Large intestine (tissue), 3 donors: ENCODE measurements at regions not wholly inside any gene's neighbourhood (a gene's known extent, or its start where the extent isn't known, plus 50 kb on each side); places are given as distances from the start of the nearest gene placed in this dataset.
"Not testable (repeated sequence)": the region's sequence is repeated elsewhere in the genome, so short reads cannot be mapped to it uniquely, and the experiment has no call there.

Source experiments
- DNase-seq, 2 donors: peaks; one replicate each; pipeline versions ENCODE4 v3.0.0 to v3.0.0-alpha.2; 2013
- H3K27ac ChIP-seq: one replicate; pipeline ENCODE4 v1.5.1; 2013; ENCODE audit warnings: low read length
- H3K27me3 ChIP-seq: 2 replicates; pipeline ENCODE4 v1.6.1; 2013; ENCODE audit warnings: low read length; ENCODE audit not compliant: control insufficient read depth, insufficient read depth
- H3K36me3 ChIP-seq: 2 replicates; pipeline ENCODE4 v1.6.1; 2013; ENCODE audit warnings: low read length; ENCODE audit not compliant: control insufficient read depth, insufficient read depth
- H3K4me1 ChIP-seq: one replicate; pipeline ENCODE4 v1.6.1; 2013; ENCODE audit warnings: low read length; ENCODE audit not compliant: control insufficient read depth, insufficient read depth
- H3K4me3 ChIP-seq: one replicate; pipeline ENCODE4 v1.5.1; 2013; ENCODE audit warnings: low read length
- H3K9me3 ChIP-seq: one replicate; pipeline ENCODE4 v1.6.1; 2013; ENCODE audit warnings: mild to moderate bottlenecking, low read depth, low read length, moderate library complexity; ENCODE audit not compliant: control insufficient read depth
- WGBS: methylation state at CpG from one replicate; pipeline ENCODE4 v1.1.5; 2013; ENCODE audit warnings: low lambda C conversion rate; ENCODE audit not compliant: insufficient coverage; 5-methylcytosine and 5-hydroxymethylcytosine counted together

DNA sequence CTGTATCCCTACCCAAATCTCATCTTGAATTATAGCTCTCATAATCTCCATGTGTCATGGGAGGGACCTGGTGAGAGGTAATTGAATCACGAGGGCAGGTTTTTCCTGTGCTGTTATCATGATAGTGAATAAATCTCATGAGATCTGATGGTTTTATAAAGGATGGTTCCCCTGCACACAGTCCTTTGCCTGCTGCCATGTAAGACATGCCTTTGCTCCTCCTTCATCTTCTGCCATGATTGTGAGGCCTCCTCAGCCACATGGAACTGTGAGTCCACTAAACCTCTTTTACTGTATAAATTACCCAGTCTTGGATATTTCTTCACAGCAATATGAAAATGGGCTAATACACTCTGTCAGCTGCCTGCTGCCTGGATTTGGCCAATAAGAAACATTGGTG, 133.8 kb upstream of the POU3F1 start:
- H3K9me3 ChIP-seq, H3K4me1 ChIP-seq, H3K4me3 ChIP-seq, H3K36me3 ChIP-seq, H3K27me3 ChIP-seq, H3K27ac ChIP-seq, DNase-seq: not testable (repeated sequence)
- WGBS = no CpG with 5 or more reads among the region's 1 CpG

DNA sequence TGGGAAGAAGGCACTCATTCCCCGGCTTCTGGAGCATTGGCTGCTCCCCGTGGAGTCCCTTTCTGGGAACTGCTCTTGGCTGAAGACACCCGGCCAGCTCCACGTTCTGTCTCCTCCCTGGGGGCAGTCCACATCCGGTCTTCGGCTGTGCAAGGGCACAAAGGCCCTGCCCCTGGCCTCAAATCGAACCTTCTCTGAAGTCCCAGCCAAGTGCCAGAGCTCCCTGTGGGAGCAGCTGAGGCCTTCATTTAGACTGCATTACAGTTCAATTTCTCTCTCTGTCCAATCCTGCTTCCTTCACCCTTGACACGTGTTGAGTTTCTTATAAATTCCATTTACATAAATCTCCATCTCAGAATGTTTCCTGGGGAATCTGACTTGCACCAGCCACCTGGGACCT, 132.9 kb upstream of the POU3F1 start:
- Histone ChIP-seq H3K4me1 (no peaks in the 10 kb centered on the region), H3K4me3 (no peak overlapping the region), H3K9me3 (peaks cover 3% of the 10 kb centered on the region), H3K36me3 (no peaks in the 10 kb centered on the region), H3K27me3 (no peaks in the 10 kb centered on the region), H3K27ac (no peak overlapping the region)
- no peak for DNase-seq
- 89% methylated on average over 1 of the region's 8 CpGs for WGBS

DNA sequence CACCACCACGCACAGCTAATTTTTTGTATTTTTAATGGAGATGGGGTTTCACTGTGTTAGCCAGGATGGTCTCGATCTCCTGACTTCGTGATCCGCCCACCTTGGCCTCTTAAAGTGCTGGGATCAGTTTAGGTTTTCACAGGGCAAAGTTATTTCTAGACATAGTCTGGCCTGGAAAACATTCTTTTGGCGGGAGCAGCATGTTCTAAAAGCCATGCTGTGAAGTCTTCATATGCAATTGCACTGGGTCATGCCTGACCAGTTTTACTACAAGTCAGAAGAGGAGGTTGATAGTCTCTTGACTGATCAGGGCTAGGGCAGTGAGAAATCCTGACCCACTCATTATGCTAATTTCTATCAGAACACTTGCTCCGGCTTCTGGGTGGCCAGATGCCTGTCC, 131.6 kb upstream of the POU3F1 start:
- Histone ChIP-seq H3K27ac (no peak overlapping the region), H3K27me3 (no peaks in the 10 kb centered on the region), H3K9me3 (peaks cover 2% of the 10 kb centered on the region), H3K4me3 (no peak overlapping the region), H3K4me1 (no peaks in the 10 kb centered on the region), H3K36me3 (no peaks in the 10 kb centered on the region)
- no CpG with 5 or more reads among the region's 6 CpGs for WGBS
- no peak for DNase-seq

DNA sequence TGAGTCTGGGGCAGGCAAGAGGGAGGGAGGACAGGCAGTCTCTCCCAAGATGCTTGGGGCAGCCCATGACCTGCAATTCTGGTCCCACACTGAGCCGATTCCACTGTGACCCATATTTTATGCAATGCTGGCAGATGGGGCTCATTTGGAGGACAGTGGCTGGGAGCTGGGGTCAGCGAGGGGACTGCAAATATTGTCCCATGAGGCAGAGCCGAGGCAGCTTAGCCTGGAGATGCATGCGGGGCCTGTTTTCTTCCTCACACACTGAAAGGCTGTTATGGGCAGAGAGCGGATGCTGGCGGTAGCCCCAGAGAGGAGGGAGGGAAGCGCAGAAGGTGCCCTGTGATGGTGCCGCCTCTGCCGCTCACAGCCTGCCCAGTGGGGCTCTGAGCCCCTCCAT, 128.5 kb upstream of the POU3F1 start:
- no CpG with 5 or more reads among the region's 9 CpGs for WGBS
- H3K36me3 ChIP-seq = no peaks in the 10 kb centered on the region
- no peak overlapping the region for H3K27ac ChIP-seq
- H3K27me3 ChIP-seq = no peaks in the 10 kb centered on the region
- no peak overlapping the region for H3K4me3 ChIP-seq
- no peaks in the 10 kb centered on the region for H3K9me3 ChIP-seq
- no peaks in the 10 kb centered on the region for H3K4me1 ChIP-seq
- no peak for DNase-seq

DNA sequence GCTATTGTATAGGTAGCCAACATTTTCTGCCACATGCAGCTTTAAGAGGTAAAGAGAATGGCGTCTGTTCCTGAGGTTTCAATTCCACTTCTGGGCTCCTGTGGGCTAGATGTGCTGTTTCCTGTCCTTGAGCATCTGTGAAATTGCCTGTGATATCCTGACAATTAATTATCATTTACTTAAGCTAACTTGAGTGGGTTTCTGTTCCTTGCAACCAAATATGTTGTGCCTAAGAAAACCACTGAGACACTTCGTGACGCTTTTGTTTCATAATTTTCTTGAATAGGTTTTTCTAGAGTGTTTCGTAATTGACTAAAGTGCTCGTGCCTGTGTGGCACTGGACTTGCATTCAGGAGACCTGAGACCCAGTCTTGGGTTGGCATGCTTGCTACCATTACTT, 127.3 kb upstream of the POU3F1 start:
- H3K9me3 ChIP-seq = no peaks in the 10 kb centered on the region
- no peak overlapping the region for H3K4me3 ChIP-seq
- H3K27me3 ChIP-seq = no peaks in the 10 kb centered on the region
- DNase-seq = no peak
- WGBS = no CpG with 5 or more reads among the region's 5 CpGs
- H3K36me3 ChIP-seq = no peaks in the 10 kb centered on the region
- no peak overlapping the region for H3K27ac ChIP-seq
- no peaks in the 10 kb centered on the region for H3K4me1 ChIP-seq

- Histone ChIP-seq H3K9me3 (no peaks in the 10 kb centered on the region), H3K27me3 (no peaks in the 10 kb centered on the region), H3K4me3 (no peak overlapping the region), H3K27ac (no peak overlapping the region), H3K4me1 (no peaks in the 10 kb centered on the region), H3K36me3 (no peaks in the 10 kb centered on the region)
- DNase-seq = no peak
- WGBS = no CpG with 5 or more reads among the region's 6 CpGs
These were observed 126.7 kb upstream of the POU3F1 start for GRCh38 chr1:38173157-38173831.

GRCh38 chr1:38169121-38169520, 122.5 kb upstream of the POU3F1 start:
- whole genome bisulfite sequencing = no CpG with 5 or more reads among the region's 3 CpGs
- Histone ChIP-seq H3K4me3 (no peak overlapping the region), H3K4me1 (no peaks in the 10 kb centered on the region), H3K27me3 (peaks cover 3% of the 10 kb centered on the region), H3K36me3 (no peaks in the 10 kb centered on the region), H3K27ac (no peak overlapping the region), H3K9me3 (no peaks in the 10 kb centered on the region)
- DNase-seq = no peak

DNA sequence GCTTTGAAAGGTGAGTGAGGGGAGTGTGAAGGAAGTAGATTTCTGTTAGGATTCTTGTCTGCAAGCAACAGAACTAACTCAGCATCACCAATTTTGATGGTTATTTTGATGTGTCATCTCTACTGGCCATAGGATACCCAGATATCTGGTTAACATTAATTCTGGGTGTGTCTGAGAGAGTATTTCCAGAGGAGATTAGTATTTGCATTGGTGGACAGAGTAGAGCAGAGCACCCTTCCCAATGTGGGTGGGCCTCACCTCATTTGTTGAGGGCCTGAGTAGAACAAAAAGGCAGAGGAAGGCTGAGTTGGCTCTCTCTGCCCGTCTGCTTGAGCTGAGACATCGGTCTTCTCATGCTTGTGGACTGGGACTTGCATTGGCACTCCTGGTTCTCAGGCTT, 121.8 kb upstream of the POU3F1 start:
- Histone ChIP-seq H3K9me3 (no peaks in the 10 kb centered on the region), H3K36me3 (no peaks in the 10 kb centered on the region), H3K27ac (no peak overlapping the region), H3K4me1 (no peaks in the 10 kb centered on the region), H3K27me3 (peaks cover 3% of the 10 kb centered on the region), H3K4me3 (no peak overlapping the region)
- WGBS = no CpG with 5 or more reads among the region's 2 CpGs
- no peak for DNase-seq

- Histone ChIP-seq H3K27ac (no peak overlapping the region), H3K4me1 (no peaks in the 10 kb centered on the region), H3K9me3 (no peaks in the 10 kb centered on the region), H3K36me3 (no peaks in the 10 kb centered on the region), H3K4me3 (no peak overlapping the region), H3K27me3 (peaks cover 5% of the 10 kb centered on the region)
- DNase-seq = no peak
- no CpG with 5 or more reads among the region's 4 CpGs for WGBS
These were observed 119.9 kb upstream of the POU3F1 start for GRCh38 chr1:38166461-38166860.

DNA sequence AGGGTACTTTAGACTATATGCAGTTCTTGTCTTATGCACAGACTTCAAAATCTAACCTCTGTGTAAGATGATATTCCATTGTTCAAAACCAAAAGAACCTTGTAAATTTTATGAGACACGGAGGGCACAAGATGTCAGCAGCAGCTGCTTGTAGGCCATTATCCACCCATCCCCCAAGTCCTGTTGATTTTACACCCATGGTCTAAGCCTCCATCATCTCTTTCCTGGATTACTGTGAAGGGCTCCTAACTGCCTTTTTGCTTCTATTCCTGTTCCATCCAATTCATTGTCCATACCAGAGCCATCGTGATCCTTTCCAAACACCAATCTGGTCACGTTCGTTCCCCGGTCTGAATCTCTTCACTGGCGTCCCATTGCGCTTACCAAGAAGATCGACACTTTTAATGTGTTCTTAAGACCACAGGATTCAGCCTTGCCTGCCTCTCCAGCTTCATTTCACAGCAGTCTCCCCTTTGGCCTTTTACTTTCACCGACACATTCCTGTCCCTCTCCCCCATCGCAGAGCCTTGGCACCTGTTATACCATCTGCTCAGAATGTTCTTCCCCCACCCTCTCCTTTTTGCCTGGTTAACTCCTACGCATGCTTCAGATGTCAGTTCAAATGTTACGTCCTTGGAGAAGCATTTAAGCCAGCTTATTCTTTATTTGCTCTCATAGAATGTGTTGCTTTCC, 107.3 kb upstream of the POU3F1 start:
- H3K36me3 ChIP-seq = no peaks in the 10 kb centered on the region
- H3K4me1 ChIP-seq = no peaks in the 10 kb centered on the region
- no peak overlapping the region for H3K4me3 ChIP-seq
- DNase-seq = no peak
- no peak overlapping the region for H3K27ac ChIP-seq
- WGBS = 83% methylated on average over 1 of the region's 12 CpGs
- H3K9me3 ChIP-seq = no peaks in the 10 kb centered on the region
- peaks cover 10% of the 10 kb centered on the region for H3K27me3 ChIP-seq
